Activated CD4-positive, alpha-beta T cell treated with anti-CD3 and anti-CD28 coated beads, Interleukin-2, amount 50 U/mL, for 48 hours (primary cell): ENCODE measurements at regions not wholly inside any gene's neighbourhood (a gene's known extent, or its start where the extent isn't known, plus 50 kb on each side); places are given as distances from the start of the nearest gene placed in this dataset.
A peak's percentile ranks its signal among the peaks of the same experiment; 100 is the strongest.
"Not testable (repeated sequence)": the region's sequence is repeated elsewhere in the genome, so short reads cannot be mapped to it uniquely, and the experiment has no call there.

Experiments
- DNase-seq, 2 experiments: peaks; one replicate each; pipeline ENCODE4 v3.0.0-alpha.2; 2020

DNA sequence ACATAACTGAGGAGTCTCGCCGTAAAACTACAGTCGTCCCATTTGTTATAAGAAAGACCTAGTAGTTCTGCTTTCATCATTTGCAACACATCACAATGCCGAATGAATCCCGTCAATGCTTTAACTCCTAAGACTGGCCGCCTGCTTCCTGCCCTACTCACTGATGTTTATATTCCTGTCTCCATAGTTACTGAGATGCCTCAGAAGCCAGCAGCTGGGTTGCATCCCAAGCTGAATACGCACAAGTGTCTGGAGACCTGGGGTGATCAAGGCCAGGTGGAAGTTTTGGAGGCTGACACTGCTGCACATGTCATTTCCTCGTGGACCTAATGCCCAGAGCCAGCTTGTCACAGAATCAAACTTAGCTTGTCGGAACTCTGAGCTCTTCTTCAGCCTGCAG, 95.2 kb upstream of the UBE2E1 start:
- DNase-seq, result no peak

DNA sequence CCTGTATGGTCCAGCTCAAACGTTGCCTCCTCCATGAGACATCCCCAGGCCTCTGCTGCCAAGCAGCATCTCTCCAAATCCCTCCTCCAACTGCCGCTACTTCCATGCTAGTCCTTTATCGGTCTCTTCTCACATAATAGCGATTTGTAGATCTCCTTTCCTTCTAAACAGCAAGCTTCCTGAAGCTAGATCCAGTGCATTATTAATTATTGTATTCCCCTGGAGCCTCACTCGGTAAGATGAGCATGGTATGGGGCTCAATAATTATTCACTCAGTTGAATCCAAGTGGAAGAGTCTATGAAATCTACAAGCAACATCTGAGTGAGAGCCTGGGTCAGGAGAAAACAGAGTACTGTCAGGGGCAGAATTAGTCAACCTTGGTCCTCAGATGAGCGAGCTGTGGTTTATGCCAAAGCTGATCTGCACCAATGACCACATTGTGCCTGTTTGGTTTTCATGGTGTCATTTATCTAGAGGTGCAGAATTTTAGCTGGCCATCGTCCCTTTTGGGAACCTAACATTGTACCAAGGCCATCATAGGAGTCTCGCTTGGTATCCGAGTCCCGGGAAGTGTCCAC, 93.8 kb upstream of the UBE2E1 start:
- DNase-seq, result no peak

DNA sequence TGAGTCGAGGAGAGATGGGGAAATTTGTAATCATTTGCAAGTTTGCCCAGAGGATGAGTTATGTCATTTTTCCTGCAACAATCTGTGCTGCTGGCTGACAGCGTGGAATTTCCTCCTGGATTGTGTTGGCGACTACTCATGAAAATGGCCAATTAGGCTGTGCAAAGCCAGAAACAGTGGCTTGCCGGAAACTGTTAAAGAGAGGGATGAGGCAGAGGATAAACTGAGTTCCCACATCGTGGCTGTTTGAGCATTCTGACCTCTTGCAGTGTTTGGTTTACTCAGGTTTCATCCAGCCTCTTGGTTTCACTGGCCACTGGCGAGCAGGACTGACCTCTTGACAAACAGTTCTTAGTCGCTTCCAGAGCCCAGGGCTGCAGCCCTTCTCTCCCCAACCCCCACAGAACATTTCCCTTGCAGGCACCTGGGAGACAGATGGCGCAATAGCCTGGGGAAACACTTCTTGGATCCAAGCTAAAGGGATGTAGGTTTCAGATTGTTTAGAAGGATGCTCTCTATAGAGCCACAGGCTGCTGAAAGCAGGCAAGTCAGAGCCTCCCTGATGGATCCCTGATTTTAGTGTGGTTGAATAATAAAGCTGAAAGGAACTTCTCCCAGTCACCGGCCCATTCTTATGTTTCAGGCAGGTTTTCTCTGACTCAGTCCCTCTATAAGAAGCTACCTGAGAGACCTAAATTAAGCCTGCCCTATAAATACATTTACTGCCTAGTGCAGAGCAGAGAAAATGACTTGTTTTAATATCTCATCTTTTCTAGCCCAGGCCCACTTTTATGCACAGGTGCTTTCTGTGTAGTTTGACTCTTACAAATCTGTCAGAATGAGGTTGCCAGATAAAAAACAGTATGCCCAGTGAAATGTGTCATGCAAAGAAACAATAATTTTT, 92.8 kb upstream of the UBE2E1 start:
- DNase-seq, result no peak

DNA sequence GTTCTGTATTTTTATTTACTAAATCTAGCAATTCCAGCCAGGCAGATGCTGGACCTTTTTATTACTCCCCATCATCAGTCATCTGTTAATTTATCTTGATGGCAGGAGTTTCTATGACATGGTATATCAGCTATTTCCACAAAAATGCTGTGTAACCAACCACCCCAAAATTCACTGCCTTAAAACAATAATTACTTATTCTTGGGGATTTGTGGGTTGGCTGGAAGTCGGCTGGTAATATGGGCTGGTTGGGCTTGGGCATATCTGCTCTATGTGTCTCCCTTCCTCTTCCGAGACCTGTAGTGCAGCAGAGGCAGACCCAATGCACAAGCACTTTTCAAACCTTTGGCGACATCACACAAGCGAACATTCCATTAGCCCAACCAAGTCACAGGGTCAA, 92.1 kb upstream of the UBE2E1 start:
- DNase-seq, result no peak

DNA sequence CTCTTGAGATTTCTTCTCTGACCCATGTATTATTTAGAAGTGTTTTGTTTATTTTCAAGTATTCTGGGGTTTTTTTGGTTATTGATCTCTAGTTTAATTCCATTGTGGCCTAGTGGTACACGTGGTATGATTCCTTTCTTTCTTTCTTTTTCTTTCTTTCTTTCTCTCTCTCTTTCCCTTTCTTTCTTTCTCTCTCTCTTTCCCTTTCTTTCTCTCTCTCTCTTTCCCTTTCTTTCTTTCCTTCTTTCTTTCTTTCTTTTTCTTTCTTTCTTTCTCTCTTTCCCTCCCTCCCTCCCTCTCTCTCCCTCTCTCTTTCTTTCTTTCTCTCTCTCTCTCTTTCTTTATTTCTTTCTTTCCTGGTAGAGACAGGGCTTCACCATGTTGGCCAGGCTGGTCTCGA, 85.7 kb upstream of the UBE2E1 start:
- no peak for DNase-seq

DNA sequence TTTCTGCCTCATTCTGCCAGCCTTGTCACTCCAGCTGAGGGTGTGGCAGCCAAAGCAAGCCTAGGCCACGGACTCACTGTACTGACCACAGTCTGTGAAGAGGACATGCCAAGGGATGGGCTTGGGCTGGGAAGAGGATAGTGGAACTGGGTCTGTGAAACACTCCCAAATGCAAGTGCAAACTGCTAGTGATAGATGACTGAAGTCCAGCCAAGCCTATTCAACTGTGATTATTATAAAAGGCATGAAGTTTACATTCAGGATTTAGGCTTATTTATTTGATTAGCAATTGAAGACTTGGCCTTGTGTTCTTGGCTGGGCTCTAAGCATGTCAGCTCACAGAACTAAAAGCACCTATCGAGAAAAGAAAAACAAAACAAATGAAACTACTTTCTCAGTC, 84.9 kb upstream of the UBE2E1 start:
- no peak for DNase-seq

DNA sequence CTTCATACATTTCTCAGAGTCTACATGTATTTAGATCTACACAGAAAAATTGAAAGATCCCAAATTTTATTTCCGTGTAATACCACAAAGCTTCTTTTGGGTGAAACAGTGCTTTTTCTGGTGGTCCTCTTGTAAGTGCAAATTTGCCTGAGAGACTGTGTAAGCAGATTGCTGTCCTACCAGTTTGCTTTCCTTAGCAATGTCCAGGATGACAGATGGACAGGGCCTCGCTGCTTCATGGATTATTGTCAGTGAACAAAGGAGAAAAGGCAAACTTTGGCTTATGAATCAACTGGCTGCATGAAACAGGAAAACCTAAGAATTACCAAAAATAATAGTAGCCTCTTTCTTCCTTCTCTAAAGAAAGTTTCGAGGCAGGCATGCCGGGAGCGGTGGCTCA, 82.6 kb upstream of the UBE2E1 start:
- no peak for DNase-seq

DNA sequence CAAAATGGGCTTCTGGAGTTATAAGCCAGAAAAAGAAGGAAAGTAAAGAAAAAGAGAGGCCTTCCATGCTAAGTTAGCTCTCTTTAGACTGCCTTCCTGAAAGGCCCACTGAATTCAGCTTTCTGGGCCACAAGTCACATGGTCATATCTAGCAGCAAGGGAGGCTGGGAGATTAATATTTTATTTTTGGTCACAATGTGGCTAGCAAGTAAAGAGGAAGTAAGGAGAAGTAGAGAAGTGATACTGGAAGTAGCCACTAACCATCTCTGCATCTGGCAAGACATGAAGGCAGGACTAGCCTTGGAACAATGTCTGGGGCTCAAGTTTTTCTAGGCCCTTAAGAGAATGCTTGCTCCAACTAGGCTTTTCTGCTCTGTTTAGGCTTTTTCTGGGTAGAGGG, 81.8 kb upstream of the UBE2E1 start:
- no peak for DNase-seq

DNA sequence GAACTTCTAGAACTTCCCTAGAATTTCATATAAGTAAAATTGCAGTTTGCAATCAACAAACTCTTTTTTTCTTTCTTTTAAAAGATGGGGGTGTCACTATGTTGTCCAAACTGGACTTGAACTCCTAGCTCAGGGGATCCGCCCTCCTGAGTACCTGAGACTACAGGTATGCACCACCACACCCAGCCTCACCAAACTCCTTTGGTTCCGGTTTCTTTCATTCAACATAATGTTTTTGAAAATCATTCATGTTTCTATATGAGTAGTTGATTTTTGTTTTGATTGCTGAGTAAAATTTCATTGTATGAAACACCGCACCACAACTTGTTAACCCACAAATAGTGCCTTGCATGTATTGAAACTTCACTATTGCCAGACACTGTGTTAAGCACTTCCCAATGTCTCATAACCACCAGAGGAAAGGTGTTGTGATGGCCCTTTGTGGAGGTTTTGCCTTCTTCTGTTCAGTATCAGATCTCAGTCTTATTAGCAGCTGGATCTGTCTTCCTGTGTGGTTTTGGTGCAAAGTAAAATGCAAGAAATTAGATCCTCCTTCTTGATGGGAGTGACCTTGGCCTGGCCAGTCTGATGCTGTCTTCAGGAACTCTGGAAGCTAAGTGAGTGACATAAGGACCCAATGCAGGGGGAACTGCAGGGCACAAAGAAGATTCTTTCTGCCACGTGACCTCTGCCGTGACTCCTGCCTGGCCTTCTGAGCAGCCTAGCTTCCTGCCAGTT, 78.8 kb upstream of the UBE2E1 start:
- DNase-seq, result peak in 1 of 2 experiments; percentile 6

DNA sequence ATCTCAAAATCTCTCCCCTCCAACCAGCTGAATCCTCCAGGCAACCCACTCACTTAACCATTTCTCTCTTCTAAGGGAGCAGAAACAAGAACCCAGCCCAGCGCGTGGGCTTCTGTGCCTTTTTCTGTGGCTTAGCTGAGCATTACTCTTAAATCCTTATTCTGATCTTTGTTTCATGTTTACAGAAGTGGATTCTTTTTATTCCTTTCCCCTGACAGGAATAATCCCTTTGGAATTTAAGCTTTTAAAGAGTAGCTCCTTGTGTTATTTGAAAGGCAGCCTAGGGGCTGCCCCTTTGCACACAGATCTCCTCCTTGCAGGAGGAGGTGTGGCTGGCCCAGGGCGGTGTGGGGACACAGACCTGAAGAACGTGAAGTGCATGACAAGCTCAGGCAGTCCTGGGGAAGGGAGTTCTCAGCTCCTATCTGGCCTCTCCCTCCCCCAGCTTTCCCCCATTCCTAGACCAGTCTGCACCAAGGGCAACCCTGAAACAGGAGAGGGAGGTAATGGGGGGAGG, 77.1 kb upstream of the UBE2E1 start:
- no peak for DNase-seq

DNA sequence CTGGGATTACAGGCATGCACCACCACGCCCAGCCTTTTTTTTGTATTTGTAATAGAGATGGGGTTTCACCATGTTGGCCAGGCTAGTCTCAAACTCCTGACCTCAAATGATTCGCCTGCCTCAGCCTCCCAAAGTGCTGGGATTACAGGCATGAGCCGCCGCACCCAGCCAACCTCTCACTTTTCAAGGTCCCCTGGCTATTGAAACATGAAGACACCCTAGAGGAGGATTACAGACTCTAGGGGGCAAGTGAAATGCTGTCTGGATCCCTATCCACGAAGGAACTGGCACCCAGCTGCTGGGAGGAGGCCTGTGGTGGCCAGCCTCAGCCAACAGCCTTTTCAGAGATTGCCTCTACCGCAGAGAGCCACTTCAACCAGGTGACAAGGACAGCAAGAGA, 76.4 kb upstream of the UBE2E1 start:
- DNase-seq, result not testable (repeated sequence)

DNA sequence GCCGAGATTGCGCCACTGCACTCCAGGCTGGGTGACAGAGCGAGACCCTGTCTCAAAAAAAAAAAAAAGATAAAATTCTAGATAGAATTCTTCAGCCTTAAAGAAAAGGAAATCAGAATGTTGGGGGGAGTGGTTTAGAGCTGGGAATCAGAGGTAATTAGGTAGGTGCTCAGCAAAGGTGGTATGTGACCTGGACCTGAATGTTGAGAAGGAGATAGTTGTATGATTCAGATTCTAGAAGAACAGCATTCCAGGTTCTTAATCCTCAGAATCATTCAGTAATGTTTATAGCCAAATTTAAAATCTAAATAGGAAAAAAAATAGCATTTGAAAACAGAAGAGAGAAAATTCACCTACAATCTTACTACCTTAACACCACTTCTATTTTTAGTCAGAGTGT, 71.3 kb upstream of the UBE2E1 start:
- no peak for DNase-seq

DNA sequence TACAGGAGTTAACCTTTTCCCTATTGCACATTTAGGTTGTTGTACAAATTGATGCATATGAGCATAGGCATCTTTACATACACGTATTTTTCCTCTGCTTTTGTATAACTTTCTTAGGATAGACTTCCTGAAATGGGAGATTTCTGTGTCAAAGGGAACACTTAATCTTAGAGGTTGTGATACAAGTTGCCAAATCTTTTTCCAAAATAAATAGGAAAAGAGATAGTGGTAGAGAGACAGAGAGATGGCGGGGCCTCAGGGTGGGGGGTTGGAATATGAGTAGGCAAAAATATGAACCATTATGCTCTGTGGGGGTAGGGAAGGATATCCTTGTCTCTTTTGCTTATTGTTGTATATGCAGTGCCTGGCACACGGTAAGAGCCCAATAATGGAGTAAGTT, 70.7 kb upstream of the UBE2E1 start:
- no peak for DNase-seq

DNA sequence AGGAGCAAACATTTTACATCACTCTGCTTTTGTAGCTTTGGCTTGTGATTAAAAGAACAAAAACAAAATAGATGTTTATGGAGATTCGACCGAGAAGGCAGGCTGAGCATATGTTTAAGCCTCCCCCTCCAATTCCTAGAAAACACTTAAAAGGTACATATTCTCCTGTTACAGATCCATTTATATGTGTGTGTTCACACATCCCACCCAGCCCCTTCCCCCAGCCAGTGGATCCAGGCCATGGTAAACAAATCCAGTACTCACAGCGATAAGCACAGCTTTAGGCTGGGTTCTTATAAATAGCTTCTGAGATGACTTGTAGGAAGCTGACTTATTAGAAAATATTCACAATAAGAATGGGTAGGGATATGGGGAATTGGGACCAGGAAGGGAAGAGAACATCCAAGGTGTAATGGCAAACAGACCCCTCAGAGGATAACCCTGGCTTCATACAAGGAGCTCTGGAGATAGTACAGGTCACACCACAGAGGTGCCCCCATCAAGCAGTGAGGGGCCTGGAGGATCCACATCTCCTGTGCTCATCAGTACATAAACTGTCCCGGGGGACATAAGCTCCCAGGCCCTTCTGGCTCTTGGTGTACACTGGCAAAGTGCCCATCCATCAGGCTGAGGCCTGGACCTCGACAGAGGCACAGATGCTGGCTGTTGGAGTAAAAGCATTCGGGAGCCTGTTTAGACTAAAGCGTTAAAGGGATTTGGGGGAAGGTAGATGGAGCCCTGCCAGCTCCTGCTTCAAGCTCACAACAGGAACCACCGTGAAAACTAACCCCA, 70.0 kb upstream of the UBE2E1 start:
- no peak for DNase-seq

DNA sequence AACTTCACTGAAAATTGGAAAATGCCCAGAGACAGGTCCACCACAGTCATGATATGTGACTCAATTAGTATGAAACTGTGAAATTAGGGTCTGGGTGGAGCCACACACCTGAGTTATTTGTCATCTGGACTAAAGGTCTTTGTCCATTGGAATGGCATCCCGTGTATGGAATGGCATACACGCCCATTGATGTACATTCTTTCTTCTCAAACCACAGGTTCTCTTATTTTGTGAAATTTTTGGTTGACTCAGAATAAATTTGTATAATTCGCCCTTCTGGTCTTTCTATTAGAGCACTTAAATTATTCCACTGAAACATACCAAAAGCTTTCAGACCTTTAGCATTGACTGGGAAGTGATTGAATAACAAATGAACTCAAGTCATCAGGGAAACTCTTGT, 66.8 kb upstream of the UBE2E1 start:
- no peak for DNase-seq

DNA sequence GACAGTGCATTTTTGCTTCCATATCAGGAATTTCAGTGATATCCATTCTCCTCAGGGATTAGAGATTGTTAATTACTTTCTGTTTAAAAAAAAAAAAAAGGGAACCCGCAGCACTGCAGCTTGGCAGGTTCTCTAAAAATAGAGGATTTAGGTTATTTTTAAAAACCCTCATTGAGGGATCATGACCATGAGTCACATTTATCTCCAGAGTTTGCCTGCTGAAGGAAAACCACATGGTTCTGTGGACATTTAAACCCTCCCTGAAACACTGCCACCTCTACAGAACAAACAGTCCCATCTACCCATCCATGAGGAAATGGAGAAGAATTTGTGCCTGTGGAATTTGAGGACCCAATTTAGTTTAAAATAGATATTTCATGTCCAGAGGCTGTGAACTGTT, 66.2 kb upstream of the UBE2E1 start:
- no peak for DNase-seq

DNA sequence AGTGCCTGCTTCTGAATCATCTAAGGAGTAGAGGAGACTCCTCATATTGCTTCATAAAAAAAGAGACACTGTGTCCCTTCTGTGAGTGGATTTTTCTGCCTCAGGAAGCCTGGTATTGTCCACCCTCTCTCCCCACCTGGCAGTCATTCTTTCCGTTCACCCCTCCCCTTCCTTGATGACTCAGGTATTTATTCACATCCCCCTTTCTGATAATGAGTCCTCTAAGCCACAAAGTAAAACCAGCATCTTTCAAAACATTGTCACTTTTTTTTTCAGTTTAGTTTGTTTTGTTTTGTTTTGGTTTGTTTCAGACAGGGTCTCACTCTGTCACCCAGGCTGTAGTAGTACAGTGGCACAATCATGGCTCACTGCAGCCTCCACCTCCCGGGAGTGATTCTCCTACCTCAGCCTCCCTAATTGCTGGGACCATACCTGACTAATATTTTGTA, 65.2 kb upstream of the UBE2E1 start:
- DNase-seq, result peak; percentile 39 to 57

DNA sequence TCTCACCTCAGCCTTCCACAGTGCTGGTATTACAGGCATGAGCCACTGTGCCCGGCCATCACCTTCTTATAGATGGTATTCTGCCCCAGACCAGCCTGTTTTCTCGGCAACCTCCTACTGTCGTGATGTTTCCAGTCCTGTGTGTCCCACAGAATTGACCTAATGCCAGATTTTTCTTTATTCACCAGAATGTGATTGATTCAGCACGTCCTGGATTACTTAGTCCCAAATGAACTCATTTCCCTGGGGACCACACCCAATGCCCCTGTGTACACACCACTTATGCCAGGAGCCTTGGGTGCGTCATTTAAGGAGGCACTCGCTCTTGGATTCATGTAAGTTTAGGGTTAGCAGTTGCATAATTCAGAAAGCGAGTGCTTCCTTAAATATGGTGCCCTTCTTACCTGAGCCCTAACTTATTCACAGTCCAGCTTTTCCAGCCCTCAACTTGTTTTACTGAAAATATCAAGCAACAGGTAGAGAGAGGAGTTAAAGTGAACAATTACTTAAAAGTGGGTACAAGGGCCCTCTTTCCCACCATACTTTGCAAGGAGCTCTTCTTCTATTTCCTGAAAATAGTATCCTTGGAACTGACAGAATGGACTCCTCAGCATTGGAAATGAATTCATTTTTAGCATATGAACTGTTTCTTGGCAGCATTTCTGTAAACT, 64.6 kb upstream of the UBE2E1 start:
- no peak for DNase-seq

DNA sequence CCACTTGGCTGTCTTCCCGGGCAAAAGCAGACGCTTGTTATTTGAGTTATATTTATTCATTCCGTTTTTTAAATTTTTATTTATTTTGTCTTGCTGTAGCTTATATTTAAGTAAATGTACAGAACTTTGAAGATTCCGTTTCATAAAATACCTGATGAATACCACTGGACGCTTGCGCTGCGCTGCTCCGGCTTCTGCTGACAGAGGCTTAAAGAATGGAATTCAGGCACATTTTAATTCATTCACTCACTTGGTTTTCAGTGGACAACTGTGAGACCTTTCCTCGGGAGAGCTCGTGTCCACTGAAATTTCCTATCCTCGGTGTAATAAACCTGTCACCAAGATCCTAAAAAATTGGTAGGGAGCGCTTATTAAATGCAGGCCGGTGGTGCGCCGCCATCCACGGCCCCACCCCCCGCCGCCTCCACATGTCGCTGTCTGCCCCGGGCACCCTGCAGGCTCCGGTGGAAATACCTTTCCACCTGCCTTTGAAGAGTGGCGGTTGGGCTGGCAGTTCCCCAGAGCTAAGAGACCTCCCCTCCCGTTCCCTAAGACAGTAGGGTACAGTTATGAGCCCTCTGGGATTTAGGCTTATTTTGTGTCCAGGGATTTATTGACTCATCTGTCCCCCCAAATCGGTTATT, 62.5 kb upstream of the UBE2E1 start:
- DNase-seq, result no peak

DNA sequence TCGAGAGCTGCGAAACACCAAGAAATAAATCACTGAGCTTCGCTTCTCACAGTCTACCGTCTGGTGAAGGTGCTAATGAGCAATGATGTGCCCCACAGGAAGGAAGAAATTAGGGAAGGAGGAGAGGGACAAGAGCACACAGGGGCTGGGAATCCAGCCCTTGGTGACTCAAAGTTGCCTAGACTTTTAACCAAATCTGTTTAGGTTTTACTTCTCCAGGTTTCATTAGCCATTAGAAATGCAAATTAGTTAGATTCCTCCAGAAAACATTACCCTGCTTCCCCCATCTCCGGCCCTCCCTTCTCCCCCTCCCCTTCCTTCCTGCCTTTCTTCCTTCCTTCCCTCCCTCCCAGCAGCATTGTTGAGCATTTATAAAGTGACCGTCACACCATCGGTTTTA, 59.3 kb upstream of the UBE2E1 start:
- no peak for DNase-seq

DNA sequence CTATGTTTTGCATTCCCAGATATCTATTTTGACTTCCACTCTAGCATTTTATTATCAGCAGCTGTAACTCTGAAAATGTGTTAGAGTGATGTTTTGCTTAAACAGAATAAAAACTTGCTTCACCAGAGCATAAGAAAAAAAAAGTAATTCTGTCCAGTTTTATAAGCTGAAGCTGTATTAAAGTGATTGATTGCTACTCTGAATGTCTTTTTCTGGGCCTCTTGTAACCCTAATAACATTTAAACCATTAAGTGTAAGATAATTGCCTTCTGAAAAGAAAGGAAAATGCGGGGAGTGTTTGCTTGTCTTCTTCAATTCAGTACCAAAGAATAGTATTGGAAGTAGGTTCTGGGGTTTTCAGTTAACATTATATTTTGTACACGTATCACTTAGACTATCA, 57.9 kb upstream of the UBE2E1 start:
- no peak for DNase-seq
